CD4-positive, alpha-beta T cell treated with Interleukin-17A for 1 hour (primary cell): ENCODE measurements at regions not wholly inside any gene's neighbourhood (a gene's known extent, or its start where the extent isn't known, plus 50 kb on each side); places are given as distances from the start of the nearest gene placed in this dataset.

ENCODE experiments used
- DNase-seq: peaks from one replicate; pipeline ENCODE4 v3.0.0-alpha.2; 2020

DNA sequence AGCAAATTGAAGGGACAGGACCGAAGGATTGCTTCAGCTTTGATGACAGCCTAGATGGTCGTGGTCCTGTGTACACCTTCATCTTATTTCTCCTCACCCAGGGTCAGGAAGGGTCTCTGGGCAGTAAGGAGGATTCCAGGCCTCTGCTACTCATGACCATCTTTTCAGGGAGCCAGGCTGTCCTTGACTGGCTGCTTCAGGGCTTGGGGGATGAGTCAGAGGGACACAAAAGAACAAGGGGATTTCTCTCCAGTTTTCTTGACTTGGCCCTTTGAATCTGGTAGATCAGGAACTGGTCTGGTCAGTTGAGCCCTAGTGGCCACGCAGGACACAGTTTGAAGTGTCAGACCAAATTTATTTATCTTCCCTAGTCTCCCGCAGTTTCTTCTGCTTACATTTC lies 402.1 kb upstream of the CHD6 start:
- no peak for DNase-seq

DNA sequence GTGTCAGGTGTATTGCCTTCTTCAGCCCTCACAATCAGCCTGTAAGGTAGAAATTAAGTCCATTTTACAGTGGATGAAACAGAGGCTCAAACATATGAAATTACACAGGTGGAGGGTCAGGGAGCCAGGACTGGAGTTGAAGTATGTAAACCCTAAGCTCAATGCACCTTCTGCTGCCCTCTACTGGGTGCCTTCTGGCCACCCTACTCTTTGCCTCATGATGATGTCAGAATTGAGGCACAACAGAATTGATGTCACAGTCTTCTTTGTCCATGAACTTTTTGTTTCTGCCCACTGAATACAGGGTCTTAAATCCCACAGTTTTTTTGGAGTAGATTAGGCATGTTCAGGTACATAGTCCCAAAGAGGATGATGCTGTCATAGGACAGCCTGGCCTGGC lies 400.8 kb upstream of the CHD6 start:
- DNase-seq = no peak

DNA sequence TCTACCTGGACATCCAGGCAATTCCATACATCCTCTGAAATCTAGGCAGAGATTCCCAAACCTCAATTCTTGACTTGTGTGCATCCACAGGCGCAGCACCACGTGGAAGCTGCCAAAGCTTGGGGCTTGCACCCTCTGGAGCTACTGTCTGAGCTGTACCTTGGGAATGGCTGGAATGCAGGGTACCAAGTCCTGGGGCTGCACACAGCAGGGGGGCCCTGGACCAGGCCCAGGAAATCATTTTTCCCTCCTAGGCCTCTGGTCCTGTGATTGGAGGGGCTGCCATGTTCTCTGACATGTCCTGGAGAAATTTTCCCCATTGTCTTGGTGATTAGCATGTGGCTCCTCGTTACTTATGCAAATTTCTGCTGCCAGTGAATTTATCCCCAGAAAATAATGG lies 391.9 kb upstream of the CHD6 start:
- DNase-seq = no peak

DNA sequence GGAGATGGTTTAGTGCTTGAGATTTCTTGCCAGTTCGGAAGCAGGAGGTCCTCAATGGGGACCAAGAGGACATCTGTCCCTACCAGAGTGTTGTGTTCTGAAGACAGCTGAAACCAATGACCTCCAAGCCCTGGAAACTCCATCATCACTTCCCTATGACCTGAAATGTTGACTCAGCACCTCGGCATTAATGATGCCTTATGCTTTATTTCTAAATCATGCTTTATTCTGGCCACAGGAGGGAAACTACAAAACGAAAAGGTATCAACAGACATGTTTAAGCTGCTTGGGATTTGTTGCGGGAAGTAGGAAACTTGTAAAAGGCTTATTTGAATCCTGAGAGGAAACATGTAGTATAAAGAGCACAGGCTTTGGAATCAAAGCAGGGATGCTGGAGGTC lies 389.1 kb upstream of the CHD6 start:
- DNase-seq = no peak

DNA sequence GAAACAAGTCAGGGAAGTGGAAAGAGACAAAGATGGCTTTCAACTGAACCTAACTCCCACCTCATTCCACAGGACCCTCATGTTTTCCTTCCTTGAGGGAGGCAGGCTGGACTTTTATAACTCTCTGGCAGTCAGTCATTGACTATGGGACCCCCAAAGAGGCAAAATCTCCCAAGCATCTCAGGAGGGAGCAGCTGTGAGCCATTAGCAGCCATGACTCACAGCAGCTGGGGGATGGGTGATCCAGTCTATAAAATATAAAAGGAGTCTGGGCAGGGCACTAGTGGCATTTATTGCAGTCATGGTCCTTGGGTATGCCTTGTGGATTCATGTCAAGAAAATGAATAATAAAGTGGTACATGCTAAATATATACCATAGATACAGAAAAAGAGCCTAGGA lies 387.0 kb upstream of the CHD6 start:
- no peak for DNase-seq

DNA sequence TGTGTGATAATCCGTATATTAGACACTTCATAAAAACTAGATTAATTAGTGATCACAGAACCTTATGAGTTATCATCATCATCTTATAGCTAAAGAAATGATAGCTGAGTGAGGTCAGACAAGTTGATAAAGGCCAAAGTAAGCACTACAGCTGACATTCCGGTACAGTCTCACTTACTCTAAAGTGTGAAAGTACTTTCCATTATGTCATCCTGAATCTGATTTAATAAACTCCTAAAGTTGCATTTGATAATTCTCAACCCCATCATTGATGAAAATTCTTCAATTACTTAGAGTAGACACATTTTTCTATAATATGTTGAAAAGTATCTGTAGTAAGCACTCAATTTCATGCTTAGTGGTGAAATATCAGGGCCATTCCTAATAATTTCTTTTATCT lies 385.2 kb upstream of the CHD6 start:
- no peak for DNase-seq

DNA sequence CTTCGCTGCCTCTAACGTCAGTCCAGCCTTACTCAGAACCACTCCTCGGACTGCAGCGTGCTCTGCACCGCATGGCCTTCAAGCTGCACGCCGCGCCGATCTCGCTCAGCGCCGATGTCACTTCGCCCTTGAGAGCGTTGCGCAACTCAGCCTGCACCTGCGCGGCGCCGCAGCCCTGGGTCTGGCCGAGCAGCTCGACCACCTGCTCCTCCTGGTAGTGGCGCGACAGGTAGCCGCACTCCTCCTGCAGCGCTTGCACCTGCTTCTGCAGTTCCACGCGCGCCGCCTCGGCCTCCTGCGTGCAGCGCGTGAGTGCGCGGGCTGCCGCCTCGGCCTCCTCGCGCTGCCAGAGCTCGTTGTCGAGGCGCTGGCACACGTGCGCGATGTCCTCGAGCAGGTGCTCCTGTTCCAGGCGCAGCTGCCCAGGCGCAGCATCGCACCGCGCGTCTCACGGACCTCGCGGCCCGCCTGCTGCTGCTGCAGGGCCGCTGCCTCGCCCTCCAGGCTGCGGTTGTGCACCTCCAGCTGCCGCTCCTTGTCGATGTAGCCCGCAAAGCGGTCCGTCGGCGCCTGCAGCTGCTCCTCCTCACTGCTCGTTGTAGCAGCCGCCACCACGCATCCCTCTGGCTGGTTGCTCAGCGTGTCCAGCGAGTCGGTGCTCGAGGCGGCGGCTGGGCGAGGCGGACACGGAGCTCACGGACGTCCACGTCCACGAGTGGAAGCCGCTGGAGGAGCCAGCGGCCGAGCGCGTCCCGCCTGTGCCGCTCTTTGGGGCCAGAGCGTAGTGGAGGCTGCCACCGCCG lies 380.6 kb upstream of the CHD6 start:
- DNase-seq = no peak

DNA sequence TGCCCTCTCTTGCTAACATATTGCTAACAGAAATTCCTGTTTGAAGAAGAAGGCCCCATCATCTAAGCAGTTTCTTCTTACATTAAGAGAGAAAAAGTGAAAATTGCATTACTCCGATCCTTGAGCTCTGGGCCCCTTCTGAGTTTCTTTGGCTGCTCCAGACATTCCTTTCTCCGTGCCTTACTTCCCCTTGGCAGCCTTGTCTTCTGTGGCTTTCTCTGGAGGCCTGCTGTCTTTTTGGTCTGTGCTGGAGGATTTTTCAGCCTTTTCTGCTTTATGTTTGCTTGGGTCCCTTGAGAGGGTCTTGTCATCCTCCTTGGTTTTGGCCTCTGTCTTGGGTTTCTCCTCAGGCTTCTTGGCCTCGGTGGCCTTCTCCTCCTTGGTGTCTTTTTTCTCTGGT lies 378.8 kb upstream of the CHD6 start:
- DNase-seq = no peak

DNA sequence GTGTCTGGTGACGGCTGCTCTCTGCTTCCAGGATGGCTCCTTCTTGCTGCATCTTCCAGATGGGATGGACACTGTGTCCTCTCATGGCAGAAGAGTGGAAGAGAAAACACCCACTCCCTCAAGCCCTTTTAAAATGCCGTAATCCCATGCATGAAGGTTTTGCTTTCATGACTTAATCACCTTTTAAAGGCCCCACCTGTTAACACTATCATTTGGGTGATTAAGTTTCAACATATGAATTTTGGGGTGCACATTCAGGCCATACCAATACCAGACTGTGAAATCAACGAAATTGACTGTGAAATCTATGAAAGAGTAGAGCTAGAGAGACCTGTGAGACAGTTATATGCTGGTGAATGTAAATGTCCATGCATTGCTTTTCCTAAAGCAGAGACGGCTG lies 374.3 kb upstream of the CHD6 start:
- no peak for DNase-seq

DNA sequence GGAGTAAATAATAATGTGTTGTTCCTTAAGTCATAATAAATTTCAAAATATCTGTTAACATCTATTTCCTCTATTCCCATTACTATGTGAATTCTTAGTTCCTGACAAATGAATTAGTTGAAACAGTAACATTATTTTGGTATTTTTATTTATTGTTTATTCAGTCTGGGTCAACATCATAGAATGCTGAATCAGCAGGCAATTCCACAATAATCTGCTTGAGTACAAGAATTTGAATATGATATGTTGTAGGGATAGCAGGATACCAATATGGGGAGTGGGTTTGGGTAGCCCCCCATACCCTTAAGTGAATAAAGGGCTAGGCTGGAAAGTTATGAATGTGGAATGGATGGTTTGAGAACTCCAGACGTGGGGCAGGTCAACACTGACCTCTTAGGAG lies 373.2 kb upstream of the CHD6 start:
- no peak for DNase-seq

DNA sequence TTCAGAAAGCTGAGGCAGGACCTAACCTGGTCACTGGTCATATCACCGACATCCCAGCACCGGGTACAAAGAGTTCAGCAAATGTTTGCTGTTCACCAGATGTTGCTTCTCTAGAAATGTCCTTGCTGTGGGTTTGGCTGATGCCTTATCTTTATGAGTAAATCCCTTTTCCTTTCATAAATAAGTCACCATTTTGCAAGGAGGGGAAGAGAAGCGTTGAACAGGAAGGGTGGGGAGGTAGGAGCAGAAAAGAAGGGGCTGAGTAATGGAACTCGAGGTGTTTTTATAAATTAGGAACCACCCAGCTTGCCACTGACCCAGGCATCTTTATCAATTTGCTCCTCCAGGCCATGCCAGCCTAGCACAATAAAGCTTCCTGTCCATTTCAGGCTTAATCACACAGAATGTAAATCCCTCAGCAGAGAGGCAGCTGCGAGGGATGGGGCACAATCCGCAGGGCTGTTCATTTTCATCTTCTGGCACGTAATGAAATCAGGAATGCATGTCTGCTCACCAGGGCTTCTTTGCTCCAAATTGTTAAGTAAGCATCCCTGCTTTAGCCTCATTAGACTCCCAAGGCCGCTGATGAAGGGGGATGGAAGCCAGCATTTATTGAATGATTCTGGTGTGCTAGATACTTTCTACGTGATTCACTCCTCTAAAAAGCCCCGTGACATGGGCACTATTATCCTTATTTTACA lies 371.9 kb upstream of the CHD6 start:
- DNase-seq = no peak

DNA sequence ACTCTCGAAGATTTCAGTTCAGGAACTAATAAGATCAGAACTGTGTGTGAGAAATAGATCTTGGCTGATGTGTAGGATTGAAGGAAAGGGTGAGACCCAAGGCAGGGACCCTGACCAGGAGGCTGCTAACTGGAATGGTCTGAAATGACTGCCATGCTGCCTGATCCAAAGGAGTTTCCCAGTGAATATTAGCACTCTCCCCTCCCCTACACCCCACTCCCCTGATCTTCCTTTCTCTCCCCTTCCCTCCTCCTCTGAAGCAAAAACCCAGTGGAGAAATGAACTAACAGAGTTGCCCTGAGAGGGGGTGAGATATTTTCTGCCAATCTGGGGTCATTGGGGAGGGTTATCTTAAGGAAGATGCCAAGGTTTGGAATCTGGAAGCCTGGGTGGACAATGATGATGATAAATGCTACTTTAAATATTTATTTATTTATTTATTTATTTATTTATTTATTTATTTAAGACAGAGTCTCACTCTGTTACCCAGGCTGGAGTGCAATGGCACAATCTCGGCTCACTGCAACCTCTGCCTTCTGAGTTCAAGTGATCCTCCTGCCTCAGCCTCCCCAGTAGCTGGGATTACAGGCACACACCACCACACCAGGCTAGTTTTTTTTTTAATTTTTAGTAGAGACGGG lies 371.0 kb upstream of the CHD6 start:
- DNase-seq = no peak

DNA sequence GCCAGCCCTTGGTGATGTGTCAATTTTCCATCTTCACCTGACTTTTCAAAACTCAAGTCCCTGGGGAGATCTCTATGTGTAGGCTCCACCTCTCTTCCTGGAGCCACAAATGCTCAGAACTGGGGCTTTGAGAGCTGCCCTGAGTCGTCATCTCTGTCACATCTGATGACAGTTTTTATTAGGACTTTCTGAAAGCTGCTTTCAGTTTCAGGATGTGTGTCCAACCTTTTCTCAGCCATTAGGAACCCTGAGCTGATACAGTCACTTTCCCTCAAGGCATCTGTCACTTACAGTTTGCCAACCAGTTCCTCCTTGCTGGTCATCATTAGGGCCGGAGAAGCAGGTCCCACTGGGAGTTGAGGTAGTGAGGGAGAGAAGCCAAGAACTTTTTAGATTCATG lies 365.9 kb upstream of the CHD6 start:
- DNase-seq = no peak

DNA sequence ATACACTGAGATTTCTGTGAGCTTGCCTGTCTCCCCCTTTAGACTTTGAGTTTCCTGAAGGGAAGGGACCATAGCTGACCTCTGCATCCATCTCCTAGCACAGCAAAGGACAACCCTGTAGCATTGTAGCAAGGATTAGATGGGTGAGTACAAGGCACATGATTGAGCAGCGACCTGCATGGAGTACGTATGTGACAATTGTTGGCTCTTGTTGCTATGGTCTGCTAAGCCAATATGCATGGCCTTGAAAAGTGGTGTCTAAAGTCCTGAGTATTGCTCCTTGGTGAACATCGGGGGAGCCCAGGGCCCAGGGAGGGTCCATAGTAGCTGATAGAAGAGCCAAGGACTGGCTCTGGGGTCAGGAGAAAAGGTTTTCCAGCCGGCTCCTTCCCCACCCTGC lies 365.0 kb upstream of the CHD6 start:
- no peak for DNase-seq

DNA sequence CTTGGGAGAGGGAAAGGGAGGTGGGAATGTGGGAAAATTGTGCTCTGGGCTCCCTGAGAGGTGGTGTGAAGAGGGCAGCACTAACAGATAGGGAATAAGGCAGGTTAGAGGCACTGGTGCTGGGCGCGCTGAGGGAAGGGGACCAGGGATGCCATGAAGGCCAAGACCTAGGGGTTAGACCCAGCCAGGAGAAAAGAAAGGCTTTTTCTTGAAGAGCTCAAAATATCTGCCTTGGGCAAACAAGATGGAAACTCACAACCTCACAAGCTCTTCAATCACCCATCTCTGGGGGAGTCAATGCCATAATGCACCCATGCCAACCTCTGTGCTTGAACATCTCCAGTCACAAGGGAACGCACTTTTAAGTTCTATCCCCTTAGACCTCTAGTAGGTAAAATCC lies 363.6 kb upstream of the CHD6 start:
- DNase-seq = no peak

DNA sequence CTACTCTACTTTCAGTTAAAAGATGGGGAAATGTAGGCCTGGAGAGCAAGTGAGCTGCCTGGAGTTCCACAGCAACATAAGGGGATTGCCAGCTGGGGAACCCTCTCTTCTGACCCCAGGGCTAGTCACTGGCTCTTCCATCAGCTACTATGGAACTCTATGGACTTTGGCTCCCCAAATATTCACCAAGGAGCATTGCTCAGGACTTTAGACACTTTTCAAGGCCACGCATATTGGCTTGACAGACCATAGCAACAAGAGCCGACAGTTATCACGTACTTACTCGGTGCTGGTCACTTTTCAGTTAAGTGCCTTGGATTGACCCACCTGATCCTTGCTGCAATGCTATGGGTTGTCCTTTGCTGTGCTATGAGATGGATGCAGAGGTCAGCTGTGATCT lies 360.7 kb upstream of the CHD6 start:
- no peak for DNase-seq

DNA sequence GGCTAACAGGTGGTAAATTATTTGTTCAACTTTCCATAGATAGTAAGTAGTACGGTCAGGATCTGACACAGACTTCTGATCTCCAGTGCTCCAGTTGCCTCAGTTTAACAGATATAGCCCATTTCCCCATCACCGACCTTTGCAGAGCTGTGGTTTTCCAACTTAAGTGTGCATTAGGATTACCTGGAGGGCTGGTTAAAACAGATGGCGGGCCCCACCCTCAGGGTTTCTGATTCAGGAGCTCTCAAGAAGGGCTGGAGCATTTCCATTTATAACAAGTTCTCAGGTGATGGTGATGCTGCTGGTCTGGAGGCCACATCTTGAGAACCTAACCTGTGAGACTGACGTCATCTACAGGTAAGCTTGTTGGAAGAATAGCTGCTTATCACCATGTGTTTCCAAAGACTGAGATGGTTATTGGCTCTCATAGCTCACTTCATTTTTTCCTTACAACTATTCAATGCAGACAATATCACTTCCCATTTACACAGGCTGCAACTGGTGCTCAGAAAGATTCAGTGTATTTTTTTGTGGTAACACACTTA lies 360.1 kb upstream of the CHD6 start:
- no peak for DNase-seq

DNA sequence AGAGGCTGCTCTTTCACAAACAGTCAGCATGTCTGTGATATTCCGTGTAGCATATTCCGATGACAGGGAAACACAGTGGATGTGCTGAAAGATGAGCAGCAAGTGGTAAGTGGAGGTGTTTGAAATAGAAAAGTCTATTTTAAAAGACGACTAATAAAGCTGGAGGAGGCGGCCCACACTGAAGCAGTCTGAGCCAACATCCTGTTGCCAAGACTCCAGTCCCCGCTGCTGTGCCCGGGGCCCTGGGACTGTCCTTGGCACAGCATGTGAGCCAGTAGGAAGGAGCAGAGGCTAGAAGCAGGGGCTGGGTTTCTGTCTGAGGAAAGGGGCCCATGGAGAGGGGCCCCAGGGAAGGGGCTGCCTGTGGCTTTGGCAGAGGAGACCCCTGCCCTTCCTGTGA lies 351.5 kb upstream of the CHD6 start:
- DNase-seq = no peak

DNA sequence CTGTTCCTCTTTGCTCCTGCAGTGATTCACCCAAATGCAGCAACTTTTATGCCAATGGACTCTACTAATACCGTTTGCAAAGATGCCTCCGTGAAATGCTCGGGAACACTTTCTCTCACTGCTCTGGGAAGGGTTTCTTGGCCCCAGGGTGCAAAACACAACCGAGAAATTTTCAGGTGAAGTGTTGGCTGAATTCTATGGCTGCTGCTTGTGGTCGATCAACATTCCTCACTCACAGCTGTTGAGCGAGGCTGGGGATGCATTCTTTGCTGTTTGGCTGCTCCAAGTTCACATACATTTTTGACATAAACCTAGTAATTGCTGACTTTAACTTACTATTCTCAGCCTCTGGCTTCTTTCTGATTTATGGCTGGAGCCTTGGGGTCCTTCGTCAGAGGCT lies 342.0 kb upstream of the CHD6 start:
- no peak for DNase-seq

DNA sequence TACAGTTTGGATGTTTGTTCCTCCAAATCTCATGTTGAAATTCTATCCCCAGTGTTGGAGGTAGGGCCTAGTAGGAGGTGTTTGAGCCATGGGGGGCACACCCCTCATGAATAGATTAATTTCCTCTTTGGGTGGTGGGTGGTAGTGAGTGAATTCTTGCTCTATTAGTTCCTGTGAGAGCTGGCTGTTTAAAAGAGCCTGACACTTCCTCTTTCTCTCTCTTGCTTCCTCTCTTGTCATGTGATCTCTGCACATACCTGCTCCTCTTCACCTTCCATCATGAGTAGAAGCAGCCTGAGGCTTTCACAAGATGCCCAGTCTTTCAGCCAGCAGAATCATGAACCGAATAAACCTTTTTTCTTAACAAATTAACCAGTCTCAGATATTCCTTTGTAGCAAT lies 340.2 kb upstream of the CHD6 start:
- no peak for DNase-seq

DNA sequence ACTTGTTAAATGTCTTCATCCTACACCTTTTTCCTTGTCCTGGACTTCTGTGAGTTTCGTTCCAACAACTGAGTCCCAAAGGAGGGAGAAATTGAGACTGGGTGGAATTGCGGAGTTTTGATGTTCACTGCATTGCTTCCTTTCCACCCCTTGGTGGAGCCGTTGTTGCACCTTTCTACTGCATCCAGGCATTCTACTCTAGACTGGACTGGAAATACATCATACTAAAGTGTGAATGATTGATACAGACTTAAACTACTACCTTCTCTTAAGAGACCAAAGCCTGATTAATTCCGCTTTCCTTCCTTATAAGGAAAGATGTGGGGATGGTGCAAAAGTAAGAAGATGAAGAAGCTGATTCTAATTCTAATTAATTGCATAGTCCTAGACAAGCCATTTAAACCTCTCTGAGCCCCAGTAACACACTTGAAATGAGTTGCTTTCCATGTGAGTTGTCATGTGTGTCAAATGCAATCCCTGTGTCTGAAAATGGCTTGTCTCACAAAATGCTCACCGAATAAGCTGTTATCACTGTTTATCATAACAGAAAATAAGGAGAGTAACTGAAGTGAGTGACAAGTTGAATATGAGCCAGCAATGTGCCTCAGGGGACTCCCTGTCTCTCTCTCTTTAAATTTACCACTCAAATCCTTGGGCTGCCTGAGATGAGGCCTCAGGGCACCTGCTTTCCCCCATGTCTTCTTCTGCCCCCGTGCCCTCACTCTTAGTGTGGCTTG lies 338.3 kb upstream of the CHD6 start:
- no peak for DNase-seq

DNA sequence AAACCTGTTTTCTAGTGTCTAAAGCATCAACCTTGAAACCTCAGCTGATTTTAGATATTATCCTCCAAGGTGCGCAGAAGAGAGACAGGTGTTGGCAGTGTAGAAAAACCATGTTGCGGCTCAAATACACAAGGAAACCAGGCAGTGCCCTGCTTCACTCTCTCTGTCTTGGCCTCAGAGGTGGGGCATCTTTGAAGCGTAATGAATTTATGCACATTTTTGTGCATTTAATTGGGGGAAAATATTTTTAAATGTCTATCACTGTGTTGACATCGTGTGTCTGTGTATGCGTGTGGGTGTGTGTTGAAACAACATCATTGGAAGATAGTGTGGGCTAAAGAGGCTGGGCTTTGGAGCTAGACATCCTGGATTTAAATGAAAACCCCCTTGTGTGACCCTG lies 334.0 kb upstream of the CHD6 start:
- no peak for DNase-seq

DNA sequence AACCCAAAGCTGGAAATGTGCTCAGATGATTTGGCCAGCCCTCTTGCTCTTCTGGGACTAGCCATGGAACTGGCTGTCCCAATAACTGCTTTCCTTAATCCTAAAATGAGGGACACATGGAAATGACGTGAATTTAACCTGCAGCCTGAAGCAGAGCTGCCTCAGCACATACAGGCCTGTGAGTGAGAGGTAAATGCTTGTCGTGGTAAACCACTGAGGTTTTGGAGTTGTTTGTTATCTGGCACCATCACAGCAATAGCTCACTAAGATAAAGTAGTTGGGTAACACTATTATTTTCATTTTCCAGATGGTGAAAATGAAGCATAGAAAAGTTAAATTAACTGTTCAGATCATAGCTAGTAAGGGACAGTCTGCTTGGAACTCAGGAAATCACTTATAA lies 333.4 kb upstream of the CHD6 start:
- no peak for DNase-seq
